Central memory CD8-positive, alpha-beta T cell (primary cell): ENCODE measurements at regions not wholly inside any gene's neighbourhood (a gene's known extent, or its start where the extent isn't known, plus 50 kb on each side); places are given as distances from the start of the nearest gene placed in this dataset.
"Not testable (repeated sequence)": the region's sequence is repeated elsewhere in the genome, so short reads cannot be mapped to it uniquely, and the experiment has no call there.

Experiments
- ATAC-seq: fragments of 150-1000 bp; cut with Tn5 transposase; replicated peaks from 2 replicates; pipeline ENCODE4 v1.10.0; 2022; ENCODE audit warnings: mild to moderate bottlenecking, moderate FRiP score, moderate number of reproducible peaks; ENCODE audit not compliant: poor library complexity, severe bottlenecking; ENCODE audit errors: extremely low read depth
- DNase-seq, 2 donors: peaks; one replicate each; pipeline ENCODE4 v3.0.0; 2021; ENCODE audit warnings: low spot score in 2 of 2
- H3K27ac Mint-ChIP-seq: one replicate; pipeline ENCODE4 v1.8.0; 2022; ENCODE audit warnings: low read depth, mild to moderate bottlenecking, moderate library complexity, mixed read lengths
- H3K27me3 Mint-ChIP-seq: one replicate; pipeline ENCODE4 v1.8.0; 2022; ENCODE audit warnings: mixed read lengths
- H3K36me3 Mint-ChIP-seq: one replicate; pipeline ENCODE4 v1.8.0; 2022; ENCODE audit warnings: mild to moderate bottlenecking, moderate library complexity, mixed read lengths; ENCODE audit not compliant: insufficient read depth
- H3K4me1 Mint-ChIP-seq: one replicate; pipeline ENCODE4 v1.8.0; 2022; ENCODE audit warnings: mixed read lengths
- H3K4me3 Mint-ChIP-seq: one replicate; pipeline ENCODE4 v1.8.0; 2022; ENCODE audit warnings: mild to moderate bottlenecking, moderate library complexity, mixed read lengths
- H3K9me3 Mint-ChIP-seq: one replicate; pipeline ENCODE4 v1.8.0; 2022; ENCODE audit warnings: mixed read lengths

DNA sequence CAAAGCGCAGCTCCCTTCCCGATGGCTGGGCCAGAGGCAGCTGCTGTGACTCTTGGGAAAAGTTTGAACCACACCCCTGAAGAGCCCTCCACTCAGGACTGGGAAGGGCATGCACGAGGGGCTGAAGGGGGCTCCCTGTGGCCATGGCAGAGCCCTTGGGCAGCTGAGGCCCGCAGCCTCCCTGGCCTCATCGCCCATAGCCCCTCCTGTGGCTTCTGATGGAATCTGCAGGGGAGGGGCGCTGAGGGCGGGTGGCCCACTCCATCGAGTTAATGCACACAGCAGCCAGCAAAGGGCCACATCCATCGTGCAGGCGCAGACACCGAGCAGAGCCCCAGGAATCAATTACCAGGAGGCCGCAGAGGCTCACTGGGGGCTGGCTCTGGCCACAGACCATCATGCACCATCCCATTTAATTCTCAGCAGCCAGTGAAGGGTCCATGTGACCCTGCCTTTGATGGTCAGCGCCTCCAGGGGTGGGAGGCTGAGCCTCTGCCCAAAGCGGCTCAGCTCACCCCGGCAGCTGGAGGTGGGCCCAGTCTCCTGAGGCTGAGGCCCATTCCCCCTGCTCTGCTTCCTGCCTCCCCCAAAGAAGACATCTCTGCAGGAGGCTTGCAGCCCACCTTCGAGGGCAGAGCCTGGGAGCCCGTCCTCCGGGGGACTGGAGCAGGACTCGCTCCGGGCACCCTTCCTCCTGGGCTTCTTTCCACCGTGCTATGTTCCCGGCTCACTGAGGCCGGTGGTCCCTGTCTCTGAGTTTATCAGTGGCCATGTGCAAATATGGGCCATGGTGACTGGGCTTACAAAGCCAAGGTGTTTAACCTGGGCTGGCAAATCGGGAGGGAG, 1410.2 kb downstream of the BRD1 start:
- H3K4me1 Mint-ChIP-seq = no peaks in the 10 kb centered on the region
- no peak for DNase-seq
- ATAC-seq = no peak
- H3K27ac Mint-ChIP-seq = no peak overlapping the region
- H3K9me3 Mint-ChIP-seq = no peaks in the 10 kb centered on the region
- peaks cover 2% of the 10 kb centered on the region for H3K36me3 Mint-ChIP-seq
- no peak overlapping the region for H3K4me3 Mint-ChIP-seq
- H3K27me3 Mint-ChIP-seq = peaks cover 45% of the 10 kb centered on the region

DNA sequence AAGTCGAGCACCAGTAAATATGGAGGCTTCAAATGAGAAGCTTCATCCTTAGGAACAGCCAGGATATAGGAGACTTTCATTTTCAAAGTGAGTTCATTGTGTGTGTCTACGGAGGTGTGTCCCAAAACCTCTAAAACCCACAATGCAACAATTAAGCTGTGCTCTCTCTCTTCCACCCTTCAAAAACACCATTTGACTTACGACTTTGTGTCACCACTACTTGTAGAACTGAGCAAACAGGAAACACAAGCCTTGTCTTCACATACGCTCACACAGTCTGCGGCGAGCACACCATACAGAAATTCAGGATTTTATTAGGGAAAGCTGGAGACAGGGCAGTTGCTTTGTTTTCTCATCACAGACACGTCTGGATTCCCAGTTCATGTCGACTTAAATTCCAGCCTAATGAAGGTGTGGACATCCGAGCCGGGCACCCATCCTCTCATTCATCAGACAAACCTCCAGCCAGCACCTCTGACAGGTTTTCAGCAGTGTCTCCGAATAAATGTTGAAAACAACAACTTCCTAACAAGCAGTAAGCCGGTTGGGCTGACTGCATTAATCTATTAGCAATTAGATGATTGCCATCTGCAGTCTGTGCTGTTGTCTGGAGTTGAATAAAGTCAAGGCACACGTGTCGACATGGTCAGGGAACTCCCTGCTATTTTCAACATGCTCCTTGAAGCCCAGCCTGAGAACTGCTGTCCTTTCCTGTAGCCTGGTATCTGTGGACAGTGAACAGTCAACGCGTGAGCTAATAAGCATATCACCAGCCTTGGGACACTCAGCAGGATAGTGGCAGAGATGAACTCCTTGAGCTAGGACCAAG, 1411.1 kb downstream of the BRD1 start:
- no peak for DNase-seq
- H3K36me3 Mint-ChIP-seq = peaks cover 2% of the 10 kb centered on the region
- H3K4me3 Mint-ChIP-seq = no peak overlapping the region
- peaks cover 47% of the 10 kb centered on the region for H3K27me3 Mint-ChIP-seq
- H3K9me3 Mint-ChIP-seq = no peaks in the 10 kb centered on the region
- no peak overlapping the region for H3K27ac Mint-ChIP-seq
- no peak for ATAC-seq
- no peaks in the 10 kb centered on the region for H3K4me1 Mint-ChIP-seq

DNA sequence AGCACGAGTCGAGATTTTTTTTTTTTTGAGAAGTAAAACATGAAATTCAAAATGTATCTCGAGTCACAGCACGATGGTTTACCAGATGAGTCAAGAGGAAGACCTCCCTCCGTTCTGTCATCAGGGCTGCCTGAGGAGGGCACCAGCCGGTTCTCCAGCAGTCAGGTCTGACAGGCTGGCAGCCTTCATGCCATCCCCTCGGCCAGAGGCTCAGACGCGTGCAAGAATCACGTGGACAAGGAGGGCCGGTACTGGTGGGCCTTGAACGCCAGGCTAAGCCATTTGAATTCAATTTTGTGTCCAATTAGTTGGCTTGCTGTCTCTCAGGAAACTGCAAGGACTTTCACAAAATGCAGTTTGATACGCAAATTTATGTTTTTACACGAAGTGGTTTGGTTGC, 1412.2 kb downstream of the BRD1 start:
- peaks cover 2% of the 10 kb centered on the region for H3K36me3 Mint-ChIP-seq
- DNase-seq (no peak), ATAC-seq (no peak)
- no peaks in the 10 kb centered on the region for H3K4me1 Mint-ChIP-seq
- no peak overlapping the region for H3K4me3 Mint-ChIP-seq
- no peaks in the 10 kb centered on the region for H3K9me3 Mint-ChIP-seq
- peaks cover 56% of the 10 kb centered on the region for H3K27me3 Mint-ChIP-seq
- no peak overlapping the region for H3K27ac Mint-ChIP-seq

DNA sequence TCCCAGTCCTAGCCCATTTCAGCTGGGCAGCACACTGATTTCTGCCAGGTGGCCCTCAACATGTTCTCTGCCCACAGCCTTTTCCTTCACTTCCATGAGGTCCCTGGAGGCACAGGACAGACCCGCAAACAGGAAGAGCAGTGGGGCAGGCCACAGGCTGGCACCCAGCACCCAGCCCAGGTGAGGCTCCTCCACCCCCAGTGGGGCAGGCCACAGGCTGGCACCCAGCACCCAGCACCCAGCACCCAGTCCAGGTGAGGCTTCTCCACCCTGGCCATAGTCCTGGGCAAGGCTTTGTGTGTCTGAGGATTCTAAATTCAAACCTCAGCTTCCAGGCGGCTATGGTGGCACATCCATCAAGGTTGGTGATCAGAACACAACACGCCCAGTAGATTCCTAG, 1413.0 kb downstream of the BRD1 start:
- Mint-ChIP-seq H3K36me3 (peaks cover 2% of the 10 kb centered on the region), H3K9me3 (no peaks in the 10 kb centered on the region), H3K27ac (no peak overlapping the region), H3K4me3 (no peak overlapping the region), H3K27me3 (peaks cover 53% of the 10 kb centered on the region), H3K4me1 (no peaks in the 10 kb centered on the region)
- DNase-seq = no peak
- no peak for ATAC-seq

DNA sequence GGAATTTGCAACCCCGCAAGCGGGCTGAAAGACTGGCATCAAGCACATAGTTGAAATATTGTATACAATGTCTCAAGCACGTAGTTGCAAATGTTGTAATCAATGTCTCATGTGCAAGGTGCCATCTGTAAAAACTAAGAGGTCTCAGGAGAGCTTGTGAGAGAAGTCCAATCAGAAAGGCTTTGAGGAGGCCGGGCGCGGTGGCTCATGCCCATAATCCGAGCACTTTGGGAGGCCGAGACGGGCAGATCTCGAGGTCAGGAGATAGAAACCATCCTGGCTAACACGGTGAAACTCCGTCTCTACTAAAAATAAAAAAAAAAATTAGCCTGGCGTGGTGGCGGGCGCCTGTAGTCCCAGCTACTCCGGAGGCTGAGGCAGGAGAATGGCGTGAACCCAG, 1414.7 kb downstream of the BRD1 start:
- not testable (repeated sequence) for H3K36me3 Mint-ChIP-seq, H3K4me3 Mint-ChIP-seq, DNase-seq, ATAC-seq, H3K4me1 Mint-ChIP-seq, H3K27ac Mint-ChIP-seq, H3K9me3 Mint-ChIP-seq
- H3K27me3 Mint-ChIP-seq = peaks cover 52% of the 10 kb centered on the region

DNA sequence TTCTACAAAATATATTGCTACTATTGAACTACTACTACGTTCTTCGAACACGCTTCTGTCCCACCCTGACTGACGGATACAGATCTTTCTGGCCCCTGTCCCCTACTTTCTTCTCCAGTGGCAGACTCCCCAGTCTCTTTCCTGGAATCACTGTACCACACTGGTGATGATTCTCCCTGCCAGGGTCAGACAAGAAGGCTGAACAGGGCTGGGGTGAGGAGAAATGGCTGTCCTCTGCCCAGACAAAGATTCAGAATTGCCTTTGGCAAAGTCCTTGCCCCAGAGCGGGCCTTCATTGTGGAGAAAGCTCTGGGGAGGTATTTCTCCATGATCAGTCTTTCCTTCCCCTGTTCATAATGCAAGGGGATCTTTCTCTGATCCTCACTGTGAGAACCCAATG, 1417.1 kb downstream of the BRD1 start:
- Mint-ChIP-seq H3K4me1 (no peaks in the 10 kb centered on the region), H3K27ac (no peak overlapping the region), H3K4me3 (no peak overlapping the region), H3K36me3 (peaks cover 2% of the 10 kb centered on the region), H3K9me3 (peaks cover 11% of the 10 kb centered on the region), H3K27me3 (peaks cover 43% of the 10 kb centered on the region)
- DNase-seq (no peak), ATAC-seq (no peak)

DNA sequence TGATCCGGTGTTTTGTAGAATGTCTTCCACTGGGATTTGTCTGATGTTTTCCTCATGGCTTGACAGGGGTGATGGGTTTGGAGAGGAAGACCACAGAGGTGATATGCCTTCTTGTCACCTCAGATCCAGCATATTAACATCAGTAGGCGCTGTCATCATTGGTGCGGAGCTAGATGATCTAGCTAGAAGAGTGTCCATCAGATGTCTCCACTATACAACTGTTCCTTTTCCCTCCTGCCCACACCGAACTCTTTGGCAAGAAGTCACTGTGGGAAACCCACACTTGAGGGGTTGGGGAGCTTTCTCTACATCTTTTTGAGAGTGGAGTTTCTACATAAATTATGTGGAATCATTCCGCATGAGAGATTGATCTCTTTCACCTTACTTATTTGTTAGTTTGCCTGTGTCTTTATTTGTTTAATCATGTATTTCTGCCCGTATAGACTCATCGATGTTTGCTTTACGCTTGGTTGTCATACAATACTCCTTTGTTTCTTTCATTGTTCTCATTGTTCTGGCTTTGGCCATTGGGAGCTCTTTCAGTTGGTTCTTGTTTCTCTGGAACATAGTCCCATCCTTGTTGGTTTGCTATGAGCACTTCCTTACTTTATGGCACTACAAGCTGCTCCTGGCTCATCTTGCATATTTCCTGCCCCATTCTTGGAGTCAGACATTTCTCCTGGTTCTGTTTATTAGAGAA, 1420.3 kb downstream of the BRD1 start:
- Mint-ChIP-seq H3K27me3 (peaks cover 19% of the 10 kb centered on the region), H3K36me3 (no peaks in the 10 kb centered on the region), H3K4me1 (no peaks in the 10 kb centered on the region), H3K27ac (no peak overlapping the region), H3K4me3 (no peak overlapping the region), H3K9me3 (peaks cover 11% of the 10 kb centered on the region)
- DNase-seq (no peak), ATAC-seq (no peak)

DNA sequence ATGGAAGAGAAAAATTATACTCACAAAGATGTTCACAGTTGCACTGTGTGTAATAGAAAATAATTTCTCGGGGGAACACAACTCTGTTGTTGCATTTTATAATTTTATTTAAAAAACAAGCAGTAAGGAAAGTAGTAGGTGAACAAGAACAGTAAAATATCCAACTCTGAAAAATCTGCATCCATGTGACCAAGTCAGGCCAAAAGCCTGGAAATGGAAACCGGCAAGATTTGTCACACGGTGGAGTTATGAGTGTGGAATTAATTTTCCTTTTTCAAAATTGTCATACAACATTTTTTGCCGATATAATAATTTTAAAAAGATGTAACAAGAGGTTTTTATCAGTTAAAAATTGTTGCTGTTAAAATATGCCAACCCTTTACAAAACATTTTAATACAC, 1421.5 kb downstream of the BRD1 start:
- Mint-ChIP-seq H3K27ac (no peak overlapping the region), H3K9me3 (peaks cover 11% of the 10 kb centered on the region), H3K36me3 (no peaks in the 10 kb centered on the region), H3K4me3 (no peak overlapping the region), H3K27me3 (peaks cover 12% of the 10 kb centered on the region), H3K4me1 (no peaks in the 10 kb centered on the region)
- ATAC-seq (no peak), DNase-seq (no peak)

DNA sequence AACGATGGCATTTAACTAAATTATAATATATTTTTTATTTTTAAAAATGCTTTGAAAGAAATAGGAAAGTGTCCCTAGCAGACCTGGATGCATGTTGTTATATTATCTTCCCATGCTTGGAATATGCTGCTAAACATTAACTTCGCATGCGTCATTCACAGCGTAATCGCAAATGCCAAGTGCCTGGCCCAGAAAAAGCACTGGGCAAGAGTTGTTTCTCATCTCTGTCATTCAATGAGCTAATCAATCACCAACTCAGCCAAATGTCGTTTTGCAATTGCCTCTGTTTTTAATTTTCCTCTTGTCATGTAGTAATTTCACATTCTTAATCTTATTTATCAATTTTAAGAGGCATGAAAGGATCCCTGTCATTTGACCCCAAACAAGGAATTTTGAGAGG, 1421.9 kb downstream of the BRD1 start:
- Mint-ChIP-seq H3K36me3 (no peaks in the 10 kb centered on the region), H3K4me3 (no peak overlapping the region), H3K9me3 (peaks cover 11% of the 10 kb centered on the region), H3K4me1 (no peaks in the 10 kb centered on the region), H3K27ac (no peak overlapping the region), H3K27me3 (peaks cover 8% of the 10 kb centered on the region)
- no peak for DNase-seq
- ATAC-seq = no peak

DNA sequence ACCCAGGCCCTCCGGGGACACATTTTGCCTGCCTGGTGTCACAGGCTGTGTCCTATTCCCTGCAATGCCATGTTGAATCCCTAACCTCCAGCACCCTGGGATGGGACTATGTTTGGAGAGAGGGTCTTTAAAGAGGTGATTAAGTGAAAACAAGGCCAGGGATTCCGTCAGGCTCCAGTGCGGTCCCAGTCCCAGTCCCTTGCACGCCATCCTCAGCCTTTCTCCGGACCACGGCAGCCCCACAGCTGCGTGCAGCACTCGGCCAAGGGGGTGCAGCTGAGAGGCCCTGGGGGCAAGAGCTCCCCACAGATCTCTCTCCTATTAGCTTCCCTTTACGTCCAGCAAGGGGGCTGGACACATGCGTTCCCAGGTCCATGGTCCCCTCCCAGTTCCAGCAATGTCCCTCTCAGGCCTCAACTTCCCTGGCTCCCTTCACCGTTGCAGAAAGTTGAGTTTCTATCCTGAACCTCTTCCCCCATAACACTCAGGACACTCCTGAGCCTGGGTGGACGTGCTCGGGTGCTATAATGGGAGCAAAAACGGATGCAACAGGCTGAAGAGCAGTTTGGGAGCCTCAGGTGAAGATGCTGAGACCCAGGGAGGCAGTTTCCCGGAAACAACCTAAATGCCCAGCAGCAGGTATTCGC, 1422.7 kb downstream of the BRD1 start:
- H3K9me3 Mint-ChIP-seq = peaks cover 11% of the 10 kb centered on the region
- DNase-seq (no peak), ATAC-seq (no peak)
- no peaks in the 10 kb centered on the region for H3K4me1 Mint-ChIP-seq
- no peak overlapping the region for H3K4me3 Mint-ChIP-seq
- peaks cover 5% of the 10 kb centered on the region for H3K27me3 Mint-ChIP-seq
- no peak overlapping the region for H3K27ac Mint-ChIP-seq
- no peaks in the 10 kb centered on the region for H3K36me3 Mint-ChIP-seq

DNA sequence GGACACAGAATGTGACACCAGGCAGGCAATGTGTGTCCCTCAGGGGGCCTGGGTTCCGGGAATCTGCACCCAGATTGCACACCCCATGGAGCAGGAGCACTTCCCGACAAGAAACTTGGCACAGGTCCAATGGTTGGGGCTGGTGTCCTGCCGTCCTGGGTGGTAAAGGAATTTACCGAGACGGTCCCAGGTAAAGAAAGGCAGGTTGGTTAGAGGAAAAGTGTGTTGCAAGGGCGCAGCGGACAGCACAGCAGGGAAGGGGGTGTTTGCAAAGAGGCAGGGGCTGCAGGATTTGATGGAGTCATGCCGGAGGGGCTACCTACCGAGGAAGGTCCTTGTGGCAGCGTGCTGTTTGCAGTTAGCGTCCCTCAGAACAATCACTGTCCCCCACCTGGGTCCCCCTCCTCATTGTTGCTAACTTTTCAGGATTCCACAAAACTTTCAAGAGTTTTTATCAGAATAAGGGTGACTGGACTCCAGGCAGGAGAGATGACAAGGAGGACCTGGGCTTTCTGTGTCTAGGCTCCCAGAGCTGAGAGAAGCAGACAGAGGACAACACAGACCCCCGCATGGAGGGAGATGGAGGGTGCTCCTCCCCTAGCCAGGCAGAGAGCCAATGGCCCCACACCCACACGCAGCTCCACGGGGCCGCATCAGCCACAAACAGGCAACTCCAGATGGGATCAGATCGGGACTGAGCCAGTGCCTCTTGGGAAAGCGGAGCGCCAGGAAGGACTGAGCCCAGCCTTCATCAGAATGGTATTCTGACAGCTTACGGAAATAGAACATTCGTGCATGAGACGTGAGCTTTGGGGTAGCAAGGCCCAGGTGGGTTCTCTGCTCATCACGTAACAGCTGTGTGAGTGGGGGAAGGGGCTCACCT, 1423.9 kb downstream of the BRD1 start:
- no peak for ATAC-seq
- H3K36me3 Mint-ChIP-seq = no peaks in the 10 kb centered on the region
- no peak for DNase-seq
- H3K9me3 Mint-ChIP-seq = peaks cover 11% of the 10 kb centered on the region
- H3K27me3 Mint-ChIP-seq = peaks cover 16% of the 10 kb centered on the region
- H3K4me3 Mint-ChIP-seq = no peak overlapping the region
- H3K27ac Mint-ChIP-seq = no peak overlapping the region
- no peaks in the 10 kb centered on the region for H3K4me1 Mint-ChIP-seq
